ENCODE measurements at regions not wholly inside any gene's neighbourhood (a gene's known extent, or its start where the extent isn't known, plus 50 kb on each side); places are given as distances from the start of the nearest gene placed in this dataset.

DNA sequence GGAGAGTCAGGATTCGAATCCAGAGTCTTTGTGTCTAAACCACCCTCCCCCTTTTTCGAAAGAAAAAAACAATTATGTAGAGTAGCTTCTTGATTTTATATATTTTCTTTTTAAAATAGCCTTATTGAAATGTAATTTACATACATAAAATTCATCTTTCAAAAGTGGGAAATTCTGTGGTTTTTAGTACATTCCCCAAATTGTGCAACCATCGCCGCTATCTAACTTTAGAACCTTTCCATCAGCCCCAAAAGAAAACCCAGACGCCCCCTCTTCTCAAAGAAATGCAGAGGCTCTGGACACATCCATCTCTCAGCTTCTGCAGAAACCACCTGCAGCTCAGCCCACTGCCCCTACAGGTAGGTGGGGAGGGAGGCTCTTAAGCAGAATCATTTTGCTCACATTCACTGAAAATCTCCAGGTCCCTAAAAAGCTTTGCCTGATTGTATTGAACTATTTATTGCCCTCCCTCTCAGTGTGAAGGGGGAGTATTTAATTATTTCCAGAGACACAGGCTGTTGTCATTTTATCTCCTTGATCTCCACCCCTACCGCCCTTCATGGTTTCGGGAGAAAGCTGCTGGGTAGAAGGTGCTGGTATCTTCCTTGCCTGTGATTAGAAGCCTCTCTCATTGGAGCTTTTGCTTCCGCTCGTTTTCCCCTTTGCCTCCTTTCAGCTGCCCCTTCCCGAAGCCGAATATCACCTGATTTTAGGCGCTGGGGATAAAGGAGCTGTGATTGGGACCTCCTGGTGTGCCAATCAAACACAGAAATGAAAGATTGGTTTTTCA, 68.7 kb upstream of the KCNG1 start:
- DNase-seq, result no peak

DNA sequence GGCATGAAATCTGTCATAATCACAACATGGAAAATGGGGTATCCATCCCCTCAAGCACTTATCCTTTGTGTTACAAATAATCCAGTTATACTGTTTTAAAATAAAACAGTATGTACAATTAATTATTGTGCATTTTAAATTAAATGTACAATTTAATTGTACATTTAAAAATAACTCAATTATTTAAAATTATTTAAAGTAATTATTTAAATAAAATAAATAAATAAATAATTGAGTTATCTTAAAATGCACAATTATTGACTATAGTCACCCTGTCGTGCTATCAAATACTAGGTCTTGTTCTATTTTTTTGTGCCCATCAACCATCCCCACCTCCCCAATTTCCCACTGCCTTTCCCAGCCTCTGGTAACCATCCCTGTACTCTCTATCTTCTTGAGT, 66.9 kb upstream of the KCNG1 start:
- DNase-seq, result no peak

DNA sequence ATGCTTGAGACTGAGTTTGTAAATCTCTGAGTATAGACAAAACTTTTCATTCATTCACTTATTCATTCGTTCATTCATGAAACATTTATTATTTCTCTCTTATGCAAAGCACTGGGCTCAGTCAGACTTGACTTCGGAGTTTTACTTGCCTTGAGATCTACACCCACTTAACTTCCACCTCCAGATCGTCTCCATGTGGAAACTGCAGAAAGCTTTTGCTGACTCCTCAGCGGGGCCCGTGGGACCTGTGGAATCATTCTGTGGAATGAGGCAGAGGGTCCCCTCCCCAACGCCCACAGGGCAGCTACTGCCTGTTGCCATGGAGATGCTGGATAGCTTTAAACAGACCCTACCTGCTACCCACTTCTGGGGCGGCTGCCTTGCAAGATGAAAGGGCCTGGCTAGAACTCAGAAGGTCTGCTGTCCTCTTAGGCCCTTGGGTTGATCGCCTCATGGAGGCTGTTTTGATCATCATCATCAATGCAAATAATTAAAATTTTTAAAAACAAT, 66.4 kb upstream of the KCNG1 start:
- no peak for DNase-seq

DNA sequence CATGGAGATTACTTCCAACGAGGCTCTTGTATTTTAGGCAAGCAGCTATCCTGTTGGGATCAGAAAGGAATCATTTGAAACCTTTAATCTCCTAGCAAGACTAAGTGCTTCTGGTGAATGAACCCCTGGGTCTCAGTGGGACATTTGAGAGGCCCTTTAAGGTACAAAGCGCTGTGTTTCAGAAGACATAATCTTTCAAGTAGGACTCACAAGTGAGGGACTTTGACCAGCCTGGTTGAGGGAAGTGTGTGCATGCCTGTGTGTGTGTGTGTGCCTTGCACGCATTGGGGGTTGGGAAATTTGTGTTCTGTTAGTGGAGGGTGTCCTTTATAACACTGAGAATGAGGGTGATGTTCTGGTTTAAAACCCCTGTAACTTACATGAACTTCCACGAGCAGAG, 64.4 kb upstream of the KCNG1 start:
- no peak for DNase-seq

DNA sequence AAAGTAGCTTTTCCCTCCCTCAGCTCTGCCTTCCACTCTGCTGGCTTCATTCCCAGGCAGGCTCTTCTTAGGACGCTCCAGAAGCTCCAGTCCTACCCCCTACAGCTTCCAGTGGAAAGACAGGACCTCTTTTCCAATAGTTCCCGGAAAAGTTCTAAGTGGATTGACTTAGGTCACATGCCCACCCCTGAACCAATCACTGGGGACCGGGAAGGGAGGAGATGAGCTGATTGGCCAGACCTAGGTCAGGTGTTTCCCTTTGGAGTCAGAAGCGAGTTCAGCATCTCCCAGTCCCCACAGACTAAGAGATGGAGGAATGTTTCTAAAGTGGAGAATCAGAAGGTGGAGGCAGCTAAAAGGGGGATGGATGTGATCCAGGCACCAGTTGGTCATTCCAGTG, 62.9 kb upstream of the KCNG1 start:
- no peak for DNase-seq

DNA sequence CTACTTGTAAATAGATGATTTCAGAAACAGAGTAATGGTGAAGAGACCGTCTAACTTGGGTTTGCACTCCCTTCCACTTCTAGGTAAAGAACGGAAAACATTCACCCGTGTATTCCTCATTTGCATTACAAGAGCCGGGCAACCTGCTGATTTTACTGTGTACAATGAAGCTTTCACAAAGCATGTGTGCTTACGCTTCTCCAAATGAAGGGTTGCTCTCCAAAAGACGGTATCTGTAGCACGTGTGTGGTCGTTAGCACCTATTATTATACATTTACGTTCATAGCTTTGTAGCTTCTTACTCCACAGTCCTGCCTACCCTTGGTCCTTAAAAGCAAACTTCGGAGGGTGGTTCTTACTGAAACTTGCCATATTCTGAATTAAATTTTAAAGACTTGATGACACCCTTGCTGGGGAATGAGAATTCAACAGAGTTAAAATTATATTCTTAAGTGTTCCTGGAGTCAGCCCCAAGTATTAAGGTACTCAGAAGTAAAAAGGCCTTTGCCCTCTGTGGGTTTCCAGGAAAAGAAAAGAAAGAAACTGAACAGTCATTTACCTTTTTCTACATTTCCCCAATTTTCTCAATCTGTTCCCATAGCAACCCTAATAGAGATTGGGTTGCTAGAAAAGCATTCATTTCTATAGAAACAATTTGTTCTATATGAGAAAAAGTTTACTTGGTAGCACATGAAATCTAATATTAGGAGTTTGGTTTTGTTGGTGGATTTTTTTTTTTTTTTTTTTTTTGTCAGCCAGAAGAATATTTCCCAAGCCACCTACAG, 61.9 kb upstream of the KCNG1 start:
- no peak for DNase-seq

DNA sequence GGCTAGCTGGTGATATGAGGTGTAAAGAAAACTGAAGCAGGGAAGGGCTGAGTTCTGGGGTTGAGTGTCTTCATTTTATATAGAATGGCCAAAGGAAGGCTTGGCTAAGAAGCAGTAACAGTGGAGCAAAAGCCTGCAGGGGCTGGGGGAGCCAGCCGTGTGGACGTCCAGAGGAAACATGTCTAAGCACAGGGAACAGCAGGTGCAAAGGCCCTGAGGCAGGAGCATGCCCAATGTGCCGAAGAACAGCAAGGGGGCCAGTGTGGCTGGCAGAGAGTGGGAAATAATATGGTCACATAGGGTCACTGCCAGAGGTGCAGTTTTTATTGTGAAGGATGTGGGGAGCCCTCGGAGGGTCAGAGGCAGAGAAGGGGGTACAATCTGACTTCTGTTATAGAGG, 60.5 kb upstream of the KCNG1 start:
- no peak for DNase-seq

DNA sequence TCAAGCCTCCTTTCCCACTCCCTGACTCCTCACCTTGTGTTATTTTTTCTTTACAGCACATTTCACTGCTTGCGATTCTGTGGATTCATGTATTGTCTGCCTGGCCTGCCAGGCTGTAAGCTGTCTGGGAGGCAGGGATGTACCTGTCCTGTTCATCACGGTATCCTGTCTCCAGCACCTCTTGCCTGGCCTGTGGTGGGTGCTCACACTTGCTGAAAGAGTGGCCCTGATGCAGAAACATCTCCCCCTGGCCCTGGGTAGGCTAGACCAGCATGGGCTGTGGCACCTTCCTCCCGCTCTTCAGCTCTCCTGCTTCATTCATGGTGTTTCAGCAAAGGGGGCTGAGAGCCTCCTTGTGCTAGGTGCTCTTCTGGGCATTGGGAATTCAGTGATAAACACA, 60.1 kb upstream of the KCNG1 start:
- DNase-seq, result no peak

DNA sequence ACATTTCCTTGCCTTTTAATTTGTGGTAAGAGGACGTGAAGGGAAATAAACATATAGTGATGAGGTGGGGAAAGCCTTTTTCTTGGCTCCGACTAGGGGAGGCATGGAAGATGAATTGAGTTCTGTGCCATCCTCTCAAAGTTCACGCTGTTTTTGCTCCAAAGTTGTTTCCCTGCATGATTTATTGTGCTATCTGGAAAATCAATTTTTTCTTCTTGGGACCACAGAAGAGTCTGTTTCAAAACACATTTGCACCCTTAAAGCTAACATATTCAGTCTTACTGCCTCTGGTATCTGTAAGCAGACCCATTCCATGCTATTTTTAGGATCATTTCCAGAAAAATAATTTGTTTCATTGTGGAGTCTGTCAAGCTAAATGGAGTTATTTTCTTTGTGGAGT, 57.6 kb upstream of the KCNG1 start:
- no peak for DNase-seq

DNA sequence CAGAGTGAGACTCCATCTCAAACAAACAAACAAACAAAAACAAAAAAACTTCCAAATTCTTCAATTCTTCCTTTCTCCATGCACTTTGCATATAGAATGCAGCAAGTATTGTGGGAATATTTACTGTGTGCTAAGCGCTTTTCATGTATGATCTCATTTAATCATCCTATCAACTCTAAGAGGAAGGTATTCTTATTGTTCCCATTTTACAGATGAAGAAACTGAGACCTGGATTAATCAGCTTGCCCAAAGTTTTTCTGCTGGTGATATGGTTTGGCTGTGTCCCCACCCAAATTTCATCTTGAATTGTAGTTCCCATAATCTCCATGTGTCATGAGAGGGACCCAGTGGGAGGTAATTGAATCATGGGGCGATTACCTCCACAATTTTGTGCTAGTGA, 56.6 kb upstream of the KCNG1 start:
- no peak for DNase-seq

DNA sequence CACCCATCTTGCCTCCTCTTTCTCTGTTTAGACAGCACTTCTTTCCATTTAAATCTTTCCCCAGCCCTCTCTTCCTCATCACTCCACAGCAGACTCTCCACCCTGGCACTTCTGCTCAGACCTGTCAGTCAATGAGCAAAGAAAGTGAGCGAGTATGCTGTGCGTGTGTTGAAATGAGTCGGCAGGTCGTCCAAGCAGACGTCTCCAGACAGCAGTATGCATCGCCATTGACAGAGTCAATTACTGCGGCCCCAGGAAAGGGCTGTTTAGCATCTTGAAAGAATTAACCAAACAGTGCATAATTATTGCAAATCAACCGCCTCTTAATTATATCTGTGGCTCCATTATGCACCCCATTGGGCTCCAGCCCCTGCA, 54.8 kb upstream of the KCNG1 start:
- DNase-seq, result no peak

DNA sequence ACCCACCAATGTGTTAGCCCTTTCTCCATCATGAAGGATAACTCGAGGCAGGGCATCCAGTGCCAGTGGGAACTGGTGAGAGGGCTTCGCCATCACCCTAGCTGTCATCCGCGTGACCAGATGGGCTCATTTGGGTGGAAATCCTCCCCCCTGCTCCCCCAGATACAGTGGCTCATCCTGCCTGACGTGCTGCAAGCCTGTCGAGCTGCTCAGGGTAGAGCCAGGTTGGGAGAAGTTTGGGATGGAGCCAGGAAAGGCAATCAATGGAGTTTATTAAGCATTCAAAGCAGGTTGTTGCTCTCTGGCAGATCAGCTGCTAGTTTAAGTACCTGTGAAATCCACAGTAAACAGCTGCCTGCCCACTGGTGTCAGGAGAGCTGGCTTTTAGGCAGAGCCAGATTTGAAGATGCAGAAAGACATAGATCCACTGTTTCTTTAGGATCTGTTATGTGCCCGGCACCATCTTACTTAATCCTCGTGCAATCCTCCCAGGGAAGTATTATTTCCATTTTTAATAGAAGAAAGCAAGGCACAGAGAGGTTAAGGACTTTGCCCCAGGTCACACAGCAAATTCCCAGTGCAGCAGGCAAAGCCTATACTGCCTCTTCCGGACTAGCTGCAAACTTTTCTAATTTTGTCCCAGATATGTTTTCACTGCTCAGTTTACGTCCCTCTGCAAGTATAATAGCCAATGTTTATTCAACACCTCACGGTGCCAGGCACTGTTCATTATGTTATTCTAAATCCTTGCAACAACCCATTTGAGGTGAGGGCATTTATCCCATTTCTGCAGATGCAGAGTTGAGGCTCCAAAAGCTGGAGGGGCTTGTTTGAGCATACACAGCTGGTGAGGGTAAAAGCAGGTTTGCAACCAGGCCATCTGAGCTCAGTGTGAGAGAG, 54.1 kb upstream of the KCNG1 start:
- peak; percentile 60 for DNase-seq

DNA sequence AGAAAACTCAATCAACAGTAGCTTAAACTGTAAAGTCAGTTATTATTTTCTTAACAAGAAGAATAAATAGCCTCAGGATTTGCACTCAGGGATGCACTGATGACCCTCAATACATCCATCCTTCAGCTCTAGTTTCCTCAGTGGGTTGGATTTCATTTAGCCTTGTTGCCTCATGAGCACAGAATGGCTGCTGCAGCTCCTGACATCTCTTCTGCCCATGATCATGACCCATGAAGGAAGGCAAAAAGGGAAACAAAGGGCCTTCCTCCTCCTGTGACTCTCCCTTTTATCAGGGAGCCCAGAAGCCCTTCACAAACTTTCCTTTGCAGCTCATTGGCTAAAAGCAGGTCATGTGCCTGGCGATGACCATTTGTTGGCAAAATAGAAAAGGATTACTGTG, 51.2 kb upstream of the KCNG1 start:
- no peak for DNase-seq

Measured in NCI-H1694 (cell line).